Smooth muscle cell (in vitro differentiated cells): ENCODE measurements at regions not wholly inside any gene's neighbourhood (a gene's known extent, or its start where the extent isn't known, plus 50 kb on each side); places are given as distances from the start of the nearest gene placed in this dataset.

Source experiments
- DNase-seq: peaks from one replicate; lab custom pipeline; 2025; ENCODE audit not compliant: unreplicated experiment; lab: John Stamatoyannopoulos, UW
- H2AFZ ChIP-seq: fragments of 200-600 bp; sonication (generic); 2 replicates; pipeline ENCODE4 v1.6.0; 2016; ENCODE audit warnings: antibody characterized with exemption, low read depth, mild to moderate bottlenecking
- H3F3A ChIP-seq: fragments of 200-600 bp; sonication (generic); 2 replicates; pipeline ENCODE4 v1.6.0; 2017; ENCODE audit warnings: antibody characterized with exemption, low read depth
- H3K27ac ChIP-seq: fragments of 200-600 bp; sonication (generic); 2 replicates; pipeline ENCODE4 v1.5.1; 2016; ENCODE audit warnings: low read depth, mild to moderate bottlenecking
- H3K27me3 ChIP-seq: fragments of 200-600 bp; sonication (generic); 2 replicates; pipeline ENCODE4 v1.6.1; 2016; ENCODE audit warnings: low read depth, mild to moderate bottlenecking
- H3K36me3 ChIP-seq: fragments of 200-600 bp; sonication (generic); 2 replicates; pipeline ENCODE4 v1.5.1; 2016; ENCODE audit warnings: low read depth
- H3K4me1 ChIP-seq: fragments of 200-600 bp; sonication (generic); 2 replicates; pipeline ENCODE4 v1.5.1; 2016; ENCODE audit warnings: low read depth
- H3K4me2 ChIP-seq: fragments of 200-600 bp; sonication (generic); 2 replicates; pipeline ENCODE4 v1.6.0; 2016; ENCODE audit warnings: mild to moderate bottlenecking
- H3K4me3 ChIP-seq: fragments of 200-600 bp; sonication (generic); 2 replicates; pipeline ENCODE4 v1.5.1; 2016; ENCODE audit warnings: mild to moderate bottlenecking
- H3K79me2 ChIP-seq: fragments of 200-600 bp; sonication (generic); 2 replicates; pipeline ENCODE4 v1.6.0; 2016; ENCODE audit warnings: low read depth, mild to moderate bottlenecking
- H3K9ac ChIP-seq: fragments of 200-600 bp; sonication (generic); 2 replicates; pipeline ENCODE4 v1.6.0; 2016; ENCODE audit warnings: low read depth
- H3K9me3 ChIP-seq: fragments of 200-600 bp; sonication (generic); replicated peaks from 2 replicates; pipeline ENCODE4 v1.5.1; 2016; ENCODE audit warnings: low read depth
- H4K20me1 ChIP-seq: fragments of 200-600 bp; sonication (generic); 2 replicates; pipeline ENCODE4 v1.6.0; 2016; ENCODE audit warnings: low read depth
- WGBS: methylation state at CpG from one replicate; pipeline ENCODE4 v1.1.7; 2016; ENCODE audit warnings: low lambda C conversion rate; 5-methylcytosine and 5-hydroxymethylcytosine counted together
- TF ChIP-seq, protein P1 (sequence below): fragments of 200-600 bp; sonication (generic); IDR thresholded peaks from 2 replicates; pipeline ENCODE4 v1.5.1; 2017; ENCODE audit warnings: borderline replicate concordance, mild to moderate bottlenecking, antibody characterized with exemption; ENCODE audit not compliant: insufficient read depth, poor library complexity, severe bottlenecking

DNA sequence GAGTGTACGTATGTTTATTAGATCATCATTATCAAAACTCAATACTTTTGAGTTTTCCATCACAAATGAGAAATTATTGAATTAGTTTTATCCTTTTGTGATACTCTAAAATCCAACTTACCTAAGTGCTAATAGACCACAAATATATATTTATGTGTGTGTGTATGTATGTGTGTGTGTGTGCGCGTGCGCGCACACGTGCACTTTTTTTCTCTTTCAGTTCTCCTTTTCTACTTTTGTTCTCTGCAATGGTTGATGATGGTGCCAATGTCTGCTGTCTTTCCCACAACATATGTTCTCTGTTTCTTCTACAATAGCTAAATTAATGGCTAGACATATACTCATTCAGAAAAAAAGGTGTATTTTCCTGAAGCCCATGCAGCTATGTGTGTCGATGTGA lies 571.6 kb upstream of the ARPP21 start:
- no peak overlapping the region for H3K27ac ChIP-seq
- H3K9me3 ChIP-seq = no peaks in the 10 kb centered on the region
- H4K20me1 ChIP-seq = no peaks in the 10 kb centered on the region
- DNase-seq = no peak
- no peaks in the 10 kb centered on the region for H3K27me3 ChIP-seq
- H3K36me3 ChIP-seq = no peaks in the 10 kb centered on the region
- 95% methylated on average over 7 of the region's 7 CpGs for WGBS
- H3F3A ChIP-seq = no peaks in the 10 kb centered on the region
- no peak overlapping the region for H3K4me3 ChIP-seq
- no peak overlapping the region for H3K4me2 ChIP-seq
- H3K79me2 ChIP-seq = no peaks in the 10 kb centered on the region
- no peaks in the 10 kb centered on the region for H3K4me1 ChIP-seq
- no peak overlapping the region for H3K9ac ChIP-seq
- TF ChIP-seq, protein P1, sequence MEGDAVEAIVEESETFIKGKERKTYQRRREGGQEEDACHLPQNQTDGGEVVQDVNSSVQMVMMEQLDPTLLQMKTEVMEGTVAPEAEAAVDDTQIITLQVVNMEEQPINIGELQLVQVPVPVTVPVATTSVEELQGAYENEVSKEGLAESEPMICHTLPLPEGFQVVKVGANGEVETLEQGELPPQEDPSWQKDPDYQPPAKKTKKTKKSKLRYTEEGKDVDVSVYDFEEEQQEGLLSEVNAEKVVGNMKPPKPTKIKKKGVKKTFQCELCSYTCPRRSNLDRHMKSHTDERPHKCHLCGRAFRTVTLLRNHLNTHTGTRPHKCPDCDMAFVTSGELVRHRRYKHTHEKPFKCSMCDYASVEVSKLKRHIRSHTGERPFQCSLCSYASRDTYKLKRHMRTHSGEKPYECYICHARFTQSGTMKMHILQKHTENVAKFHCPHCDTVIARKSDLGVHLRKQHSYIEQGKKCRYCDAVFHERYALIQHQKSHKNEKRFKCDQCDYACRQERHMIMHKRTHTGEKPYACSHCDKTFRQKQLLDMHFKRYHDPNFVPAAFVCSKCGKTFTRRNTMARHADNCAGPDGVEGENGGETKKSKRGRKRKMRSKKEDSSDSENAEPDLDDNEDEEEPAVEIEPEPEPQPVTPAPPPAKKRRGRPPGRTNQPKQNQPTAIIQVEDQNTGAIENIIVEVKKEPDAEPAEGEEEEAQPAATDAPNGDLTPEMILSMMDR = no peak
- no peak overlapping the region for H2AFZ ChIP-seq

DNA sequence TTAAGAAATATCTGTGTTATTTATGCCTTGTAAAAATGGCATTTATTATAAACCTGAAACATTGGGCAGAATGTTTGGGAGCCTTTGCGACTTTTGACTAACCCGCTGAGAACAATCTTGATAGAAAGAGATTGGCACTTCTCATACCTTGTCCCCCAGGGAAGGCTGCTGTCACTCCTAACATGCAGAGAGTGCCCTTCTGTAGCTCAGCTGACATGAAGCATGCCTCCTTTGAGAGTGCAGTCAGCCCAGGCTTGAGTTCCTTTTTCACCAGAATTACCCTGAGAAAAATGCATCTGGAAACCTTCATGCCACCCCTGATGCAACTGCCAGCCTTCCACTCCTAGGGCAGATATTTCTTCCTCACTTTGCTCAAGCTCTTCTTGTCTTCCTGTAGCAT lies 569.2 kb upstream of the ARPP21 start:
- DNase-seq = no peak
- Histone ChIP-seq H2AFZ (no peak overlapping the region), H3K36me3 (no peaks in the 10 kb centered on the region), H3K27ac (no peak overlapping the region), H3K27me3 (no peaks in the 10 kb centered on the region), H3K9ac (no peak overlapping the region), H3K4me3 (no peak overlapping the region), H4K20me1 (no peaks in the 10 kb centered on the region), H3K9me3 (no peaks in the 10 kb centered on the region), H3K79me2 (no peaks in the 10 kb centered on the region), H3K4me1 (no peaks in the 10 kb centered on the region), H3K4me2 (no peak overlapping the region), H3F3A (no peaks in the 10 kb centered on the region)
- TF ChIP-seq, protein P1 = no peak
- 86% methylated on average over 2 of the region's 2 CpGs for WGBS

DNA sequence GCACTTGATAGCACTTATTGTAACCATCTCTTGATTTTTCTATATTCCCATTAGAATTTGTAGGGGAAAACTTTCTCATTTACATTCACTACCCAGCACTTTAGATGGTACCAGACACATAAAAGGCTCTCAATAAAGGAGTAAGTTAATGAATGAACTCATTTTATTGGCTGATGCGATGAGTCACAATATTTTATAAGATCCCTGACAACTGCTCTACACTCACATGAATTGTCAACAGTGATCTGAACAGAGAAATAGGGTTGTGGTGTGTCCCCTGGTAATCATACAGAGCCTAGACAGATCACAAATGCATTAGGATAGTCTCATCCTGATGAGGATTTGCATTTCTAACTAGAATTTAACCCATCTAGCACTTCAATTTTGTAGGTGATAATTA lies 567.6 kb upstream of the ARPP21 start:
- H2AFZ ChIP-seq = no peak overlapping the region
- no peaks in the 10 kb centered on the region for H3K9me3 ChIP-seq
- H3K79me2 ChIP-seq = no peaks in the 10 kb centered on the region
- no peaks in the 10 kb centered on the region for H3K4me1 ChIP-seq
- no peak overlapping the region for H3K4me2 ChIP-seq
- H3K27me3 ChIP-seq = no peaks in the 10 kb centered on the region
- 85% methylated on average over 1 of the region's 1 CpG for WGBS
- H3K36me3 ChIP-seq = no peaks in the 10 kb centered on the region
- no peaks in the 10 kb centered on the region for H3F3A ChIP-seq
- TF ChIP-seq, protein P1 = no peak
- no peak overlapping the region for H3K9ac ChIP-seq
- no peaks in the 10 kb centered on the region for H4K20me1 ChIP-seq
- no peak overlapping the region for H3K27ac ChIP-seq
- H3K4me3 ChIP-seq = no peak overlapping the region
- no peak for DNase-seq

DNA sequence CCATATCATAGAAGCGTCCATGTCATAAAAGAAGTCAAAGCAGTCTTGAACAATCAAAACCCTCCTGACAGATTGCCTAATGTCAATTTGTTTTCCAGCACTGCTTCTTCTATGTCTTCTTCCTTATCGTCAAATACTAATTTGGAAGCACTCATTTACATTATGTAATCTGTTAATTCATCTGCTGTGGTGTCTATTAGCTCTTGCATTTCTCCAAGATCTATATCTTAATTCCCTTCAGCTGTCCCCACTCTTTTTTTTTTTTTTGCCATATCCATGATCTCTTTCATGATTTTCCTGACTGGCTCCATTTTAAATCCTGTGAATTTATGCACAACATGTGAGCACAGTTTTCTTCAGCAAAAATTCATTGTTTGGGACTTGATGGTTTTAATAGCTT lies 560.5 kb upstream of the ARPP21 start:
- no peak overlapping the region for H3K9ac ChIP-seq
- no peak overlapping the region for H3K27ac ChIP-seq
- no peak overlapping the region for H2AFZ ChIP-seq
- H4K20me1 ChIP-seq = no peaks in the 10 kb centered on the region
- WGBS = 84% methylated on average over 2 of the region's 2 CpGs
- H3K4me3 ChIP-seq = no peak overlapping the region
- no peak overlapping the region for H3K4me2 ChIP-seq
- no peaks in the 10 kb centered on the region for H3K4me1 ChIP-seq
- H3K9me3 ChIP-seq = no peaks in the 10 kb centered on the region
- no peaks in the 10 kb centered on the region for H3K36me3 ChIP-seq
- no peaks in the 10 kb centered on the region for H3F3A ChIP-seq
- no peaks in the 10 kb centered on the region for H3K27me3 ChIP-seq
- no peak for DNase-seq
- H3K79me2 ChIP-seq = no peaks in the 10 kb centered on the region
- TF ChIP-seq, protein P1 = no peak
